Gastroesophageal sphincter (tissue), 3 donors: ENCODE measurements at regions not wholly inside any gene's neighbourhood (a gene's known extent, or its start where the extent isn't known, plus 50 kb on each side); places are given as distances from the start of the nearest gene placed in this dataset.

Experiments
- CTCF ChIP-seq, 4 experiments: fragments of 200-600 bp in 2 of 4; fragments of 450-650 bp in 2 of 4; sonication (generic) in 1 of 4; IDR thresholded peaks; one replicate each; pipeline ENCODE4 v1.5.1; 2017 to 2019; ENCODE audit warnings: antibody characterized with exemption in 4 of 4, mild to moderate bottlenecking in 2 of 4, moderate library complexity in 2 of 4
- POLR2A ChIP-seq, 2 donors: fragments of 450-650 bp; IDR thresholded peaks; one replicate each; pipeline ENCODE4 v1.6.1; 2017; ENCODE audit warnings: antibody characterized with exemption in 2 of 2, mild to moderate bottlenecking in 2 of 2, moderate library complexity in 1 of 2
- POLR2AphosphoS5 ChIP-seq: sonication (generic); formaldehyde crosslinking; IDR thresholded peaks from one replicate; pipeline ENCODE4 v1.6.1; 2017; ENCODE audit warnings: antibody characterized with exemption

GRCh38 chr19:27762933-27763332, 1450.0 kb downstream of the UQCRFS1 start:
- no peak for TF ChIP-seq CTCF (IDR thresholded peaks at IDR 0.05)
- no peak for TF ChIP-seq POLR2AphosphoS5
- TF ChIP-seq POLR2A (IDR thresholded peaks at IDR 0.05), result no peak
